ENCODE measurements at regions not wholly inside any gene's neighbourhood (a gene's known extent, or its start where the extent isn't known, plus 50 kb on each side); places are given as distances from the start of the nearest gene placed in this dataset.
"Not testable (repeated sequence)": the region's sequence is repeated elsewhere in the genome, so short reads cannot be mapped to it uniquely, and the experiment has no call there.

- no peak for DNase-seq (ENCODE audit: low read depth, low spot score)
- H3K4me3 ChIP-seq (ENCODE audit: low read depth, low read length) = no peak overlapping the region
- ChIA-PET POLR2A (no interaction called here), CTCF (no interaction called here)
- no peak for TF ChIP-seq CTCF (IDR thresholded peaks at IDR 0.05; ENCODE audit: insufficient read depth, low read length, missing control alignments)
Measured at GRCh38 chr20:19138758-19139157, 73.7 kb upstream of the SLC24A3 start.

GRCh38 chr20:19139584-19139983, 72.9 kb upstream of the SLC24A3 start:
- CTCF ChIA-PET; POLR2A ChIA-PET; H3K4me3 ChIP-seq (ENCODE audit: low read depth, low read length); DNase-seq (ENCODE audit: low read depth, low spot score): not testable (repeated sequence)

GRCh38 chr20:19141998-19142397, 70.4 kb upstream of the SLC24A3 start:
- ChIA-PET POLR2A (no interaction called here), CTCF (interaction anchor here (0.8 kb wide), 1 partner anchor 509 kb away, joined by 3 read pairs; no protein-coding TSS in a partner anchor)

GRCh38 chr20:19143890-19144289, 68.6 kb upstream of the SLC24A3 start:
- TF ChIP-seq CTCF (IDR thresholded peaks at IDR 0.05; ENCODE audit: insufficient read depth, low read length, missing control alignments) = no peak
- POLR2A ChIA-PET = no interaction called here
- H3K4me3 ChIP-seq (ENCODE audit: low read depth, low read length) = no peak overlapping the region
- DNase-seq (ENCODE audit: low read depth, low spot score) = no peak
- CTCF ChIA-PET = no interaction called here

More at GRCh38 chr20:19141998-19142397, 70.4 kb upstream of the SLC24A3 start:
- H3K4me3 ChIP-seq (ENCODE audit: low read depth, low read length) = no peak overlapping the region
- no peak for TF ChIP-seq CTCF (IDR thresholded peaks at IDR 0.05; ENCODE audit: insufficient read depth, low read length, missing control alignments)
- DNase-seq (ENCODE audit: low read depth, low spot score) = no peak

- H3K4me3 ChIP-seq (ENCODE audit: low read depth, low read length) = no peak overlapping the region
- TF ChIP-seq CTCF (IDR thresholded peaks at IDR 0.05; ENCODE audit: insufficient read depth, low read length, missing control alignments) = no peak
Measured at GRCh38 chr20:19161336-19161735, 51.1 kb upstream of the SLC24A3 start.

More at GRCh38 chr20:19161336-19161735, 51.1 kb upstream of the SLC24A3 start:
- POLR2A ChIA-PET = no interaction called here
- CTCF ChIA-PET = no interaction called here
- DNase-seq (ENCODE audit: low read depth, low spot score) = no peak
